HG03521 (cell line): ENCODE measurements at regions not wholly inside any gene's neighbourhood (a gene's known extent, or its start where the extent isn't known, plus 50 kb on each side); places are given as distances from the start of the nearest gene placed in this dataset.
"Not testable (repeated sequence)": the region's sequence is repeated elsewhere in the genome, so short reads cannot be mapped to it uniquely, and the experiment has no call there.

Experiments
- ATAC-seq: cut with Tn5 transposase; IDR thresholded peaks from one replicate; pipeline ENCODE4 v1.9.1; 2021; ENCODE audit warnings: mild to moderate bottlenecking, moderate library complexity; ENCODE audit not compliant: unreplicated experiment

GRCh38 chr6:81373414-81373813 lies 379.1 kb downstream of the TENT5A start:
- ATAC-seq, result no peak

- no peak for ATAC-seq
Observed at GRCh38 chr6:81371930-81372329, 380.6 kb downstream of the TENT5A start.

GRCh38 chr6:81366972-81367371 lies 385.5 kb downstream of the TENT5A start:
- no peak for ATAC-seq

- ATAC-seq, result no peak
Observed at GRCh38 chr6:81362246-81362645, 390.2 kb downstream of the TENT5A start.

GRCh38 chr6:81353262-81353661 lies 399.2 kb downstream of the TENT5A start:
- ATAC-seq, result no peak

GRCh38 chr6:81344026-81344425 lies 408.5 kb downstream of the TENT5A start:
- not testable (repeated sequence) for ATAC-seq

GRCh38 chr6:81340946-81341345 lies 411.5 kb downstream of the TENT5A start:
- ATAC-seq, result no peak

GRCh38 chr6:81331526-81331925 lies 421.0 kb downstream of the TENT5A start:
- no peak for ATAC-seq

GRCh38 chr6:81328700-81329099 lies 423.8 kb downstream of the TENT5A start:
- no peak for ATAC-seq

- no peak for ATAC-seq
Observed at GRCh38 chr6:81326881-81327561, 425.5 kb downstream of the TENT5A start.

GRCh38 chr6:81309811-81310210 lies 442.7 kb downstream of the TENT5A start:
- no peak for ATAC-seq

- ATAC-seq, result no peak
Observed at GRCh38 chr6:81308577-81309279, 443.8 kb downstream of the TENT5A start.

GRCh38 chr6:81307651-81308214 lies 444.7 kb downstream of the TENT5A start:
- ATAC-seq, result no peak

GRCh38 chr6:81304466-81304865 lies 448.0 kb downstream of the TENT5A start:
- ATAC-seq, result no peak

- ATAC-seq, result no peak
Observed at GRCh38 chr6:81300961-81301360, 451.5 kb downstream of the TENT5A start.

- ATAC-seq, result no peak
Observed at GRCh38 chr6:81298751-81299150, 453.7 kb downstream of the TENT5A start.

- no peak for ATAC-seq
Observed at GRCh38 chr6:81295310-81295709, 457.2 kb downstream of the TENT5A start.

- ATAC-seq, result no peak
Observed at GRCh38 chr6:81293896-81294295, 458.6 kb downstream of the TENT5A start.

- ATAC-seq, result no peak
Observed at GRCh38 chr6:81289229-81289628, 463.3 kb downstream of the TENT5A start.

- ATAC-seq, result no peak
Observed at GRCh38 chr6:81265106-81265505, 487.4 kb downstream of the TENT5A start.

GRCh38 chr6:81263531-81264168 lies 488.8 kb downstream of the TENT5A start:
- ATAC-seq, result no peak

- ATAC-seq, result no peak
Observed at GRCh38 chr6:81262656-81263055, 489.8 kb downstream of the TENT5A start.
